ENCODE measurements at regions not wholly inside any gene's neighbourhood (a gene's known extent, or its start where the extent isn't known, plus 50 kb on each side); places are given as distances from the start of the nearest gene placed in this dataset.
A peak's percentile ranks its signal among the peaks of the same experiment; 100 is the strongest.

DNA sequence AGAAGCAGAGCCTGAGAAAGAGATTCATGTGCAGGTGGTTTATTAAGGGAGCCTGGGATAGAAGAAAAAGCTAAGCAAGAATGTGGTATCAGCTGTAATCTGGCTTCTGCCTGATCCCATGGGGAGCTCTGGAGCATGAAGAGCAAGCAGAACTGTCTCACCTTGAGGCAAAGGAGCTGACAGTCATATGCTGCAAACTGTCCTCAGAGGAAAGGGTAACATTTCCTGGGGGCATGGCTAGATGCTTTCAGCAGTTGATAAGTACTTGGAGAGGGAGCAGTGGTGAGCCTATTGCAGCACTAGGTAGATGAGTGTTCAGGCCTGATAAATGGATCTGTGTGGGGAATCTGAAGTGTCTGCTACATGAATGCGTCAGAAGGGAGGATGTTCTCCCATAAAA is 621.5 kb upstream of the BTBD3 start:
- no peaks in the 10 kb centered on the region for H3K4me1 Mint-ChIP-seq
- no peak for DNase-seq

DNA sequence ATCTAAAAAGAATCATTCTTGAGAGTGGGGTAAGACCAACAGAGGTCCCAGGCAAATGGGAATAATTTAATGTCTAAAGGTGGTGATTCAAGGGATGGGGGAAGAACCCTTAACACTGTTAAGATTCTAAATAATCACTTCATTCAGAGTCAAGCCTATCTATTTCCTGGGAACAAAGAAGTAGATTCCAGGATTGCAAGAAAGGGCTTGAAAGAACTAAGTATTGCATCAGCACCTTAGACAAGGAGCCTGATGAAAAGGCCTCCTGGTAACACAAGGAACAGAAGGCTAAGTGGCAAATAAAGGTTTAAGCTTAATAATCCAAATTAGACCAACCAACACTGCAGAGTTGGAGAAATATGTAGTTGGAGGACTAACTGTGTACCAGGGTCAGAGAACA is 620.7 kb upstream of the BTBD3 start:
- no peak overlapping the region for H3K27ac Mint-ChIP-seq
- no peak for DNase-seq
- H3K4me1 Mint-ChIP-seq, result no peaks in the 10 kb centered on the region
- no peak for ATAC-seq
- peaks cover 4 to 7% of the 10 kb centered on the region in 2 donors for H3K9me3 Mint-ChIP-seq
- H3K27me3 Mint-ChIP-seq, result no peaks in the 10 kb centered on the region
- no peak overlapping the region for H3K4me3 Mint-ChIP-seq

More for the DNA sequence above, 621.5 kb upstream of the BTBD3 start:
- ATAC-seq, result no peak
- Mint-ChIP-seq H3K27ac (no peak overlapping the region), H3K27me3 (no peaks in the 10 kb centered on the region), H3K9me3 (peaks cover under 1 to 4% of the 10 kb centered on the region in 2 donors), H3K4me3 (no peak overlapping the region)

DNA sequence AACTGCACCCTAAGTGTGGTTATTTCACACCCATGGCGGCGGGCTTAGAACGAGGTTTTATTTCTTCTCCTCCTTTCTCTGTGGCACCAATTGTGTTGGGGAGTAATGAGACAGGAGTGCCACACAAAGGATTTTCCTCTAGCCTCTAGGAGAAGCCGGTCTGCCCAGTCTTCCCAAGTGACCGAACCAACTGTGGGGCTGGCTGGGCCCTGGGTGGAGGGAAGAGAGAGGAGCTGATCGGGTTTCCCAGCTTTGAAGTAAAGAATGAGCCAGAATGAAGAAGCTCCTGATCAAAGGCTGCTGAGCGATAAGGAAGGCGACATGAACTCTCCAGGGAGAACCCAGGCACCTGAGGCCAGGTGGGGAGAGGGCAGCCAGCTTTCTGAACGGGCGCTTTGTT is 616.0 kb upstream of the BTBD3 start:
- Mint-ChIP-seq H3K4me3 (no peak overlapping the region), H3K9me3 (peaks cover 0 to 13% of the 10 kb centered on the region in 2 donors), H3K4me1 (no peaks in the 10 kb centered on the region), H3K27ac (no peak overlapping the region), H3K27me3 (no peaks in the 10 kb centered on the region)
- DNase-seq (no peak), ATAC-seq (no peak)

DNA sequence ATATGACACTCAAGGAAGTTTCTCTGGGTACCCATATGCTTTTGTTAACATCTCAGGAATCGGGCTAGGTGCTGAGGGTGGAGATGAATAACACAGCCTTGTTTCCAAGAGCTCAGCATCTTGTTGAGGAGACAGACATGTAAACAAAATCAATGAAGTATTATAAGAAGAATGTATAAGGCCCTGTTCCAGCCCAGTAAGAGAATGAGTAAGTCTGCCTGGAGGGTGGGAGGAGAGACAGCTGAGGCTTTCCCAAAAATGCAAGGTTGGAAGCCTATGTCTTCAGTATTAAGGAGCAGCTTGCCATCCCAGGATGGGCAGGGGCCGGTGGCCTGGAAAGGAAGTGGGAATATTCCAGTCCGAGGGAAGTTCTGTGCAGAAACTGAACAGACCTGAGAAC is 615.3 kb upstream of the BTBD3 start:
- Mint-ChIP-seq H3K27me3 (no peaks in the 10 kb centered on the region), H3K9me3 (peaks cover 3 to 18% of the 10 kb centered on the region in 2 donors), H3K27ac (peak overlapping the region in 1 of 2 donors; percentile 54), H3K4me1 (no peaks in the 10 kb centered on the region), H3K4me3 (no peak overlapping the region)
- DNase-seq (no peak), ATAC-seq (no peak)

DNA sequence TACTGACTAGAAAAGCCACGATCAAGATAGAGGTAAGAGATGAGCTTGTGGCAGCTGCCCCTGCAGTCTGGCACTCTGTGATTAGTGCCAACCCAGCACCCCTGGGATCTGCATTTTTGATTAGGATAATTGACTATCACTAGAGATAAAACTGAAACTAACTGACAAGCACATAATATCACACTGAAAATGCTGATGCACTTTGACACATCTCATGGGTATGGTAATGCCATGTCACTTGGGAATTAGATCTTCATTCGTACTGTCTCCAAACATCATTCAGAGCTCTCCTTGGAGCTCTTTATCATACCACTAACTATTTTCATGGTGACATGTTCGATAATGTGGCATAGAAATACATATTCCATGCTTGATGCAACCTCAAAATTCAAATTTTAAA is 612.9 kb upstream of the BTBD3 start:
- Mint-ChIP-seq H3K27ac (no peak overlapping the region), H3K27me3 (no peaks in the 10 kb centered on the region), H3K4me1 (no peaks in the 10 kb centered on the region), H3K9me3 (peaks cover 6 to 20% of the 10 kb centered on the region in 2 donors), H3K4me3 (no peak overlapping the region)
- ATAC-seq (no peak), DNase-seq (no peak)

DNA sequence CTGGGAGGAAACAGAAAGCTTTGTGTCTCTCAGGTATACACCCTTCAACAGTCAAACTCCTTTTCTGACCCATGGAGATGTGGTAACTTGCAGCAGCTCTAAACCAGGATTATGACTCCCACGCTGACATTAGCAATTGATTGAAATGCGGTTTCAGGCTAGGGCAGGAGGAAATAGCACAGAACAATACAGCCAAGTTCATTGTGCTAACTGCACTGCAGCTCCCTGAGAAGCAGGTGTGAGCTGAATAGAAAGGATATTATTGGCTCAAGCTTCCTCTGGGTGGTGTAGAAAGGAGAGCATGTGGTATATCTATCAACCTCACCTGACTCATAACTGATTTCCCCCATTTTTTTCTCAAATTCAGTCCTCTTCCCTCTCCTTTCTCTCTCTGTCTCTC is 612.3 kb upstream of the BTBD3 start:
- Mint-ChIP-seq H3K27ac (no peak overlapping the region), H3K27me3 (no peaks in the 10 kb centered on the region), H3K9me3 (peaks cover 6 to 20% of the 10 kb centered on the region in 2 donors), H3K4me3 (no peak overlapping the region), H3K4me1 (no peaks in the 10 kb centered on the region)
- DNase-seq, result no peak
- ATAC-seq, result no peak

DNA sequence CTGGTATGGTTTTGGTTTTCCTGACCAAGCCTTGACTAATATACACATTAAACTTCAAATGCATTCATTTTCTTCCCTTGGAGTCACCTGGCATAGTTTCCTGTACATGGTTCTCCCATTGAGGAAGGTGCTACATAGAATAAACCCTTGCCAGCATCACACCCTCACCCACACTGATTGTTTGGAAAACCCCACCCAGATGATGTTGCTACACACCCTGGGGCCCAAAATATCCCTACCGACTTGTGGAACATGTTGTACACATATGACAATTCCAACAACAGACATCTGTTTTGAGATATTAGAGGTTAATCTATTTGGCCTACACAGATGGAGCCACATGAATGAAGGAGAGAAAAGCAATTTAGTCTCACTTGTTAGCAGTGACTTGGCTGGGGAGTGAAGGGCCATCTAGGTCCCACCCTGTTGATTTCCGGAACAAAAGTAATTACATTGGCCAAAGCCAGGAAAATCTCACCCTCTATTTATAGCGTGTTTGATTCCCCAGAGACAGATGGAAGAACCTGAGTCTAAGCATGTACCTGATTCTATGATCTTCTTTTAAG is 606.0 kb upstream of the BTBD3 start:
- ATAC-seq (no peak), DNase-seq (no peak)

DNA sequence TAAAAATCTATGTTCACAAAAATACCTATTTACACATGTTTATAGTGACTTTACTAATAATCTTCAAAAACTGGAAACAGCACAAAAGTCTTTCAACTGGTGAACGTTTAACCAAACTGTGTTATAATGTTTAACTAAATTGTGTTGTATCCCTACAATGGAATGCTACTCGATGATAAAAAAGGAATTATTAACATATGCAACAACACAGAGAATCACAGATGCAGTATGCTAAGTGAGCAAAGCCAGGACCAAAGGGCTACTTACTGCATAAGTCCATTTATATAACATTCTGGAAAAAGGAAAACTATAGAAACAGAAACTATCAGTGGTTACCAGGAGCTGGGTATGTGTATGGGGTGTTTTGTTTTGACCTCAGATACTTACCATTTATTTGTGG is 602.2 kb upstream of the BTBD3 start:
- no peaks in the 10 kb centered on the region for H3K27me3 Mint-ChIP-seq
- H3K9me3 Mint-ChIP-seq, result peaks cover 12 to 19% of the 10 kb centered on the region in 2 donors
- H3K27ac Mint-ChIP-seq, result no peak overlapping the region
- no peaks in the 10 kb centered on the region for H3K4me1 Mint-ChIP-seq
- no peak overlapping the region for H3K4me3 Mint-ChIP-seq
- no peak for ATAC-seq
- DNase-seq, result no peak

More for the DNA sequence above, 606.0 kb upstream of the BTBD3 start:
- Mint-ChIP-seq H3K27me3 (no peaks in the 10 kb centered on the region), H3K9me3 (peaks cover 13 to 18% of the 10 kb centered on the region in 2 donors), H3K27ac (no peak overlapping the region), H3K4me1 (no peaks in the 10 kb centered on the region), H3K4me3 (no peak overlapping the region)

DNA sequence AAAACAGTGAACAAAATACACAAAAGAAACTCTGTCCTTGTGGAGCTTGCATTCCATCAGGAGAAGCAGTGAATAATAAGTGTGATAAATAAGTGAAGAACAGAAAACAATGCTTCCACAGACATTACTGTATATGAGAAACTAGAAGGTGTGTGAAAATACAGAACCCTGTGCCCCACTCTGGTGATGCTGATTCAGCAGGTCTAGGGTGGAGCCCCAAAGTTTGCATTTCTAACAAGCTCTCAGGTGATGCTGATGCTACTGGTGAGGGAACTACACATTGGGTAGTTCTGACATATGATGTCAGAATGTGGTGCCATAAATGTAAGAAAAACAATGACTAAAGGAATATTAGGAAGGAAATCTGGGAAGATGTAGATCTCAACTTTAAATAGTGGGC is 601.4 kb upstream of the BTBD3 start:
- DNase-seq, result no peak
- H3K9me3 Mint-ChIP-seq, result peaks cover 18 to 19% of the 10 kb centered on the region in 2 donors
- no peaks in the 10 kb centered on the region for H3K27me3 Mint-ChIP-seq
- H3K4me1 Mint-ChIP-seq, result no peaks in the 10 kb centered on the region
- ATAC-seq, result no peak
- no peak overlapping the region for H3K4me3 Mint-ChIP-seq
- H3K27ac Mint-ChIP-seq, result no peak overlapping the region

DNA sequence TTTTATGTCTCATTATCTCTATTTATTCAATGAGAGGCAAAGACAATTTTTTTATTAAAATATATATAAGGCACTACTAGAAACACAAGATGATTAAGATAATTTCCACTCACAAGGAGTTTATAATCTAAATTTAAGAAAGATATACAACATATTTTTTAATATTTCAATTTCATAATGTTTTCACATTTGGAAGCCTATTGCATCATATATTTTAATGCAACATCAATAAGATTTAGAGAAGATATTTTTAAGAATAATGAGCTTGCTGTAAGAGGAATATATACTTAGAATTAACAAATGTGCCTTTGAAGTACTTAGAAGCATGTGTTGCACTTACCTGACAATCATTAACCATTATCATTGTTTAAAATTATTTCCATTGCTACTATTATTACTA is 597.7 kb upstream of the BTBD3 start:
- ATAC-seq (no peak), DNase-seq (no peak)
- Mint-ChIP-seq H3K9me3 (peaks cover 21 to 24% of the 10 kb centered on the region in 2 donors), H3K4me3 (no peak overlapping the region), H3K27ac (no peak overlapping the region), H3K4me1 (no peaks in the 10 kb centered on the region), H3K27me3 (no peaks in the 10 kb centered on the region)

DNA sequence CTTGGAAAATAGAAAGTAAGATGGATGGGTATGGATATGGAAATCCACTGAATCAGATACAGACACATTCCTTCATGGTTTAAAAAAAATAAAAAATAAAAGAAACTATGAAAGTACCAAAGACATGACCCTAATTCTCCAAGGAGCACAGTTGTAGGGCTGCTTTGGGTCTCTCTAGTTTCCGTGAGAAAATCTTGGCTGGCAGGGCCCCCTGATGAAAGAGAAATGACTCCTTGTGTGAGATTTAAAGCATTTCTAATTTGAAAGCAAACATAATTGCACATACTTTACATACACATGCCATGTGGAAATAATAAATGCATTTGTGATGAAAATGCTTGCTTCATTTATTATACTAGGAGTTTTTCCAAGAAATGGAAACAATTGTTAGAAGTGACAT is 593.9 kb upstream of the BTBD3 start:
- ATAC-seq (no peak), DNase-seq (no peak)
- peaks cover 16 to 26% of the 10 kb centered on the region in 2 donors for H3K9me3 Mint-ChIP-seq
- H3K4me3 Mint-ChIP-seq, result no peak overlapping the region
- H3K27me3 Mint-ChIP-seq, result no peaks in the 10 kb centered on the region
- no peaks in the 10 kb centered on the region for H3K4me1 Mint-ChIP-seq
- H3K27ac Mint-ChIP-seq, result no peak overlapping the region

DNA sequence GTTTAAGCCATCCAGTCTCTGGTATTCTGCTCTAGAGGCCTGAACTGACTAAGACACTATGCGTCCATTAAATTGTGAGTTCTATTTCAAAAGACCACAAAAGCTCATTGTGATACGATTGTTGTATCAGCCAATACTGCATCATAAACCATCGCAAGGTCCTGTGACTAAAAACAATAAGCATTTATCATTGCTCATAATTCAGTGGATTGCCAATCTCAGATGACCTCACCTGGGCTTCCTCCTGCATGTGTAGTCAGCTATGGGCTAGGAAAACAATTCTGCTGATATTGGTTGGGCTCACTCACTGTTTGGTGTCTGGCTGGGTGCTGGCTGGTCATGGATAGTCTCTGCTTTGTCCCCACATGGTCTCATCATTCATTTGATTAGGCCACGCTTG is 592.7 kb upstream of the BTBD3 start:
- Mint-ChIP-seq H3K4me3 (no peak overlapping the region), H3K27me3 (no peaks in the 10 kb centered on the region), H3K27ac (no peak overlapping the region), H3K9me3 (peaks cover 16 to 28% of the 10 kb centered on the region in 2 donors), H3K4me1 (no peaks in the 10 kb centered on the region)
- DNase-seq (no peak), ATAC-seq (no peak)

DNA sequence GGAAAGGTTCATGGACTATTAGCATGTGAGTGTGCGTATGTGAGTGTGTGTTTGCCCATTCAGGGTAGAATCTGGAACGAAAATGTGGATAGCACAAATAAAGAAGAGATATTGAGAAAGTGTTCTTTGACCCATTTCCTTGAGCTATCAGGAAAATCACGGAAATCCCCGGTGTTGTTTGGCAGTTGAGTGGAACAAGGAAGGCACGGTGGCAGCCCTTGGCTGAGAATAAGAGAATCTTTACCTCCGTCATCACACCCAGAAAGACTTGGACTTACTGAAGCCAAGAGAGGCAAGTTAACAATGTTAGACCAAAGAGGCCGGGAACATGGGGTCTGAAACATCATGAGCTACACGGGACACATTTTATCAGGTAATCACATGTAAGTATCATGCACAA is 588.9 kb upstream of the BTBD3 start:
- no peak for ATAC-seq
- Mint-ChIP-seq H3K9me3 (peaks cover 19 to 22% of the 10 kb centered on the region in 2 donors), H3K27ac (no peak overlapping the region), H3K4me1 (no peaks in the 10 kb centered on the region), H3K4me3 (no peak overlapping the region), H3K27me3 (no peaks in the 10 kb centered on the region)
- DNase-seq, result no peak

DNA sequence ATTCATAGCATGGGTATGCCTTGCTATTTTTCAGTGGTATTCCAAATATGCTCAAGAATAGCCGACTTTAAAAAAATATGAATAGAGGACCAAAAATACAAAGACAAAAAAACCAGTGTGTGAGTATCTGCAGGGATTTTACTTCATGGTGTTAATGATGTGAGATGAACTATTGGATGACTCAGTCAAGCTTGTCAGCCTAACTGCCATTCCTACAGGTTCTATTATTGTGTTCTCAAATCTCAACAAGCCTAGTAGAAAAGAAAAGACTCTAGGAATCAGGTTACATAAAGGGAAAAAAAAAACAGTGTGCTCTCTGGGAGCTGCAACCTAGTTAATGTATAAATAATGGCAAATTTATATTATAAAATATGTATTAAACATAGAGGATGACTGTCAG is 588.4 kb upstream of the BTBD3 start:
- ATAC-seq (no peak), DNase-seq (no peak)
- Mint-ChIP-seq H3K27ac (no peak overlapping the region), H3K9me3 (peaks cover 19 to 22% of the 10 kb centered on the region in 2 donors), H3K27me3 (no peaks in the 10 kb centered on the region), H3K4me1 (no peaks in the 10 kb centered on the region), H3K4me3 (no peak overlapping the region)

DNA sequence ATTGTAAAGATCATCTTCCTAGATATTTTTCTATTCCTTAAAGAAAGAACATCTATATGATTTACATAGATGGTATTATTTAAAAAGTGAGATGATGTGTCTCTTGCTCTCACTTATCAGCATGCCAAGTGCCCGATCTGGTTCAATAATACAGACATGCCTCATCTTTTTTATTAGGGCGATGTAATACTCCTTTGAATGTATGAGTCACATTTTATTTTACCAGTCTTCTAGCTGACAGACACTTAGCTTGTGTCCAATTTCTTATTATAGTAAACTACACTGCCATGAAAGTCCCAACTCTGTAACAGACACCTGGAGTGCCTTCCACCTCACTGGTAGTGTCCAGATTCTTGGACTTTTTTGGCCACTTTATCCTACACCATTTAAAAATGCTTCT is 586.6 kb upstream of the BTBD3 start:
- Mint-ChIP-seq H3K4me3 (no peak overlapping the region), H3K9me3 (peaks cover 13 to 17% of the 10 kb centered on the region in 2 donors), H3K27ac (no peak overlapping the region), H3K4me1 (no peaks in the 10 kb centered on the region), H3K27me3 (no peaks in the 10 kb centered on the region)
- ATAC-seq, result no peak
- no peak for DNase-seq

DNA sequence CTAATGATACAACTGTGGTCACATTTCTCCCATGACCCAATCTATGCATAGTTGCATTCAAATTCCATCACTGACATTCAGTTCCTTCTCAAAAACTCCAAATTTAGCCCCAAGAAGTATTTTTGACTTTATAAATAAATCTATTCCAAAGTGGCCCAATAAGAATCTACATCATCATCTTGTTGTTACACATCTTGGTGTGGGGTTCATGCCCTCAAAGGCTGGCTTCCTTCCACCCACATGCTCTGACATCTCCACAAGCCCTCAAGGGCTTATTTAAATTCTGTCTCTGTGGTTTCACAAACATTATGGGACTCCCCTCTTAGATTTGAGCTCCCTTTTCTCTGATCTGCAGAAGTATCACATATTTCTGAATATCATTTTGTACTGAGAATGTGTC is 585.3 kb upstream of the BTBD3 start:
- Mint-ChIP-seq H3K4me3 (no peak overlapping the region), H3K4me1 (no peaks in the 10 kb centered on the region), H3K9me3 (peaks cover 12 to 17% of the 10 kb centered on the region in 2 donors), H3K27ac (no peak overlapping the region), H3K27me3 (no peaks in the 10 kb centered on the region)
- no peak for ATAC-seq
- DNase-seq, result no peak

DNA sequence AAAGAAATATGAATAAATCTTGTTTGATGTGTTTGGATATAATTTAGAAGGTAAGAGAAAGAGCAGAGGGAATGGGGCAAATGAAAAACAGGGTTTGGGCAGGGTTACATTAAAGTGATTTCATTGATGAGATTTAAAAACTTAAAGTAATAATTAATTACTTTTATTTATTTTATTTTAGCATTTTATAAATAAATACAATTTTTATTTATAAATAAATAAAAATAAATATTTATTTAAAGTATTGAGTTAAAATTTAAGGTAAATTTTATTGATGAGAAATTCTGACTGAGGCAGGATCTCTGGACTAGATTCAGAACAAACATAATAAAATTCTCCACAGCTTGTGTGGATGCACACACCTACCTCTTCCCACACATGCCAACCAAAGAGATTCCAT is 584.1 kb upstream of the BTBD3 start:
- ATAC-seq (no peak), DNase-seq (no peak)
- H3K27ac Mint-ChIP-seq, result no peak overlapping the region
- H3K27me3 Mint-ChIP-seq, result no peaks in the 10 kb centered on the region
- H3K4me1 Mint-ChIP-seq, result no peaks in the 10 kb centered on the region
- peaks cover 12 to 16% of the 10 kb centered on the region in 2 donors for H3K9me3 Mint-ChIP-seq
- H3K4me3 Mint-ChIP-seq, result no peak overlapping the region

All from stimulated activated naive CD8-positive, alpha-beta T cell treated with anti-CD3 and anti-CD28 coated beads, Interleukin-15, amount 100 ng/mL, for 72 hours (primary cell).